GM12878 (cell line): ENCODE measurements at regions not wholly inside any gene's neighbourhood (a gene's known extent, or its start where the extent isn't known, plus 50 kb on each side); places are given as distances from the start of the nearest gene placed in this dataset.
"Not testable (repeated sequence)": the region's sequence is repeated elsewhere in the genome, so short reads cannot be mapped to it uniquely, and the experiment has no call there.

ENCODE experiments used
- ATAC-seq: fragments of 200-7000 bp; cut with Tn5 transposase; 3 replicates; pipeline ENCODE4 v1.9.1; 2020; ENCODE audit warnings: mild to moderate bottlenecking, moderate library complexity
- BruUV-seq: library from RNA; stranded (reverse); fragments of 400-500 nt; replicated peaks from 2 replicates; lab custom pipeline; 2021; lab: Mats Ljungman, UMichigan
- CTCF ChIA-PET: fragments of 300-600 bp; sonication (Branson Sonifier 250); formaldehyde crosslinking; extraction: SDS; loops from one replicate; lab custom pipeline; 2021; ENCODE audit warnings: inconsistent platforms; lab: Yijun Ruan, JAX
- POLR2A ChIA-PET: fragments of 350-600 bp; formaldehyde crosslinking; extraction: SDS; loops from one replicate; lab custom pipeline; 2021; ENCODE audit warnings: inconsistent platforms; lab: Charles Lee
- RAD21 ChIA-PET: fragments of 300-600 bp; sonication (Branson Sonifier 250); formaldehyde crosslinking; loops from one replicate; lab custom pipeline; 2023; ENCODE audit warnings: antibody characterized with exemption; ENCODE audit not compliant: unreplicated experiment; lab: Charles Lee
- SMC1A ChIA-PET: fragments of 300-600 bp; sonication (Branson Sonifier 250); formaldehyde crosslinking; loops from one replicate; lab custom pipeline; 2023; ENCODE audit not compliant: unreplicated experiment, uncharacterized antibody; lab: Charles Lee
- DNase-seq: peaks from one replicate; pipeline ENCODE4 v3.0.0-alpha.2; 2011; ENCODE audit warnings: low read depth, low spot score
- FAIRE-seq: peaks from 3 replicates; lab custom pipeline; 2011; peaks lifted over from hg19 to GRCh38; lab: Jason Lieb, UNC
- H2AFZ ChIP-seq: 2 replicates; pipeline ENCODE4 v1.6.0; 2011; ENCODE audit warnings: low read depth, low read length, control low read depth; ENCODE audit not compliant: control insufficient read depth
- H3K27ac ChIP-seq: 2 replicates; pipeline ENCODE4 v1.5.1; 2011; ENCODE audit warnings: control low read depth; ENCODE audit not compliant: control insufficient read depth, insufficient read depth
- H3K27me3 ChIP-seq, 2 experiments: replicated peaks in 1 of 2; 2 replicates each; pipeline versions ENCODE4 v1.6.0 to v1.6.1; 2011; ENCODE audit warnings: low read length in 1 of 2; ENCODE audit not compliant: control insufficient read depth in 2 of 2, insufficient read depth in 2 of 2
- H3K36me3 ChIP-seq, 2 experiments: 2 replicates each; pipeline ENCODE4 v1.5.1; 2011; ENCODE audit warnings: low read length in 1 of 2; ENCODE audit not compliant: control insufficient read depth in 2 of 2, insufficient read depth in 2 of 2
- H3K4me1 ChIP-seq: 2 replicates; pipeline ENCODE4 v1.6.1; 2011; ENCODE audit warnings: mild to moderate bottlenecking, low read length, moderate library complexity, mixed read lengths; ENCODE audit not compliant: control insufficient read depth, insufficient read depth
- H3K4me2 ChIP-seq: 2 replicates; pipeline ENCODE4 v1.6.0; 2011; ENCODE audit warnings: control low read depth; ENCODE audit not compliant: control insufficient read depth, insufficient read depth
- H3K4me3 ChIP-seq: fragments of 200-600 bp; sonication (generic); 2 replicates; pipeline ENCODE4 v1.5.1; 2016
- H3K79me2 ChIP-seq: 2 replicates; pipeline ENCODE4 v1.6.0; 2011; ENCODE audit warnings: low read length; ENCODE audit not compliant: control insufficient read depth, insufficient read depth
- H3K9ac ChIP-seq: 2 replicates; pipeline ENCODE4 v1.8.0; 2011; ENCODE audit warnings: low read length, control low read depth, mixed read lengths; ENCODE audit not compliant: control insufficient read depth, insufficient read depth
- H3K9me3 ChIP-seq: replicated peaks from 3 replicates; pipeline ENCODE4 v1.5.1; 2011; ENCODE audit warnings: mild to moderate bottlenecking, low read length; ENCODE audit not compliant: control insufficient read depth, insufficient read depth
- H4K20me1 ChIP-seq: 2 replicates; pipeline ENCODE4 v1.6.0; 2011; ENCODE audit not compliant: control insufficient read depth, insufficient read depth
- WGBS: methylation state at CpG from one replicate; pipeline ENCODE4 v1.1.6; 2016; ENCODE audit warnings: low lambda C conversion rate; ENCODE audit not compliant: insufficient replicate concordance, insufficient coverage; ENCODE audit errors: missing lambda C conversion rate; 5-methylcytosine and 5-hydroxymethylcytosine counted together
- in situ Hi-C: fragments of 300-500 bp; cut with MboI; formaldehyde crosslinking; loops from 9 replicates; pipeline ENCODE4 v1.14.3; 2018; ENCODE audit warnings: mixed read lengths
- intact Hi-C: fragments of 100-400 bp; cut with micrococcal nuclease; formaldehyde crosslinking; loops from one replicate; pipeline ENCODE4 v1.14.2; 2022; ENCODE audit not compliant: unreplicated experiment

- H4K20me1 ChIP-seq, H3K36me3 ChIP-seq, H3K79me2 ChIP-seq, ATAC-seq, POLR2A ChIA-PET, SMC1A ChIA-PET, H3K4me1 ChIP-seq, H3K4me3 ChIP-seq, H3K9ac ChIP-seq, RAD21 ChIA-PET, H3K9me3 ChIP-seq, H3K4me2 ChIP-seq, BruUV-seq, CTCF ChIA-PET, H2AFZ ChIP-seq, intact Hi-C loops, in situ Hi-C loops, H3K27me3 ChIP-seq, FAIRE-seq, H3K27ac ChIP-seq, DNase-seq: not testable (repeated sequence)
- 4% methylated on average over 2 of the region's 2 CpGs for whole genome bisulfite sequencing
These were observed 240.9 kb downstream of the TP53TG3F start for GRCh38 chr16:33700320-33700719.

DNA sequence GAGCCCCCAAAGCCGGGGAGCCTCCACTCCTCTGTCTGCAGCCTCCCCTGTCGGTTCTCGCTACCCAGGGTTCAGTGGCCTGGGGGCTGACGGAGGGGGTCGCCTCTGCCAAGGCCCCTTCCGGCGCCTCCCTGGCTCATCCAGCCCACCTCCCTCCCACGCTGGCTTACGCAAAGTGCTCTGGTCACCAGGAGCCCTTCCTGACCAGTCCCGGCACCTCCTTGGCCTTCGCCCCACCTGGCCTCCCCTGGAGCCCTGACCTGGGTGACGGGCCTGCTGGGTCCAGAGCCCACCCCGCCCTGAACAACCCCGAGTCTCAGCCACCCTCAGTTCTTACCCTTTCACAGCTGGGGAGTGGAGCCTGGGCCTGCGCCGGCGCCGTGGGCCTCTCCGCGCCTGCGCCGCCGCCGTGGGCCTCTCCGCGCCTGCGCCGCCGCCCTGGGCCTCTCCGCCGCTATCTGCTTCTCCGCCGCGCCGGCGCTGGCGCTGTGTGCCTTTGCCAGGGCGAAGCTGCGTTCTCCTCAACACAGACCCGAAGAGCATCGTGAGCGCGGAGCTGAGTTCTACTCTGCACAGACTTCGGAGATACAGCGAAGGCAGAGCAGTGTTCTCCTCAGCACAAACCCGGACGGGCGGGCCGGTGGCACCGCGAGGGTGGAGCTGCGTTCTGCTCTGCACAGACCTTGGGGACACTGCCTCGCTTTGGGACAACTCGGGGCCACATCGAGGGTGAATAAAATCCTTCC, 247.6 kb downstream of the TP53TG3F start:
- in situ Hi-C loops: not testable (repeated sequence)
- 75% methylated on average over 25 of the region's 55 CpGs for WGBS

DNA sequence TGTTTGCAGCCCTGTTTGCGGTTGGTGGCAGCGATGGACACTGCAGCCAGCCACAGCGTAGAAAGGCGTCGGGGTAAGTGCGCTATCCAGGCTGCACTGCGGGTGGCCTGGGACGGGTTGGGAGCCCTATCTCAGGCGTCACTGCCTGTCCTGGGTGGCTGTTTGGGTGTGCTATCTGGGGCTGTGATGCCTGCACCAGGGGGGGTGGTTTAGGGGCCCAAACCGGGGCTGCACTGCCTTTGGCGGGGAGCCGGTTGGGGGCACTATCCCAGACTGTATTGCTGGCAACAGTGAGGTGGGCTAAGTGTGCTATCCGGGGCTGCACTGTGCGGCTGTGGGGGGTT, 248.2 kb downstream of the TP53TG3F start:
- H4K20me1 ChIP-seq, H3K36me3 ChIP-seq, CTCF ChIA-PET, BruUV-seq, SMC1A ChIA-PET, H3K27me3 ChIP-seq, H3K4me2 ChIP-seq, intact Hi-C loops, H3K4me1 ChIP-seq, POLR2A ChIA-PET, DNase-seq, H3K4me3 ChIP-seq, H3K9me3 ChIP-seq, H2AFZ ChIP-seq, FAIRE-seq, RAD21 ChIA-PET, in situ Hi-C loops, H3K27ac ChIP-seq, ATAC-seq, H3K79me2 ChIP-seq, H3K9ac ChIP-seq: not testable (repeated sequence)
- WGBS: 59% methylated on average over 14 of the region's 14 CpGs

More for the DNA sequence above, 247.6 kb downstream of the TP53TG3F start:
- intact Hi-C loops, H3K4me1 ChIP-seq, RAD21 ChIA-PET, H2AFZ ChIP-seq, H3K36me3 ChIP-seq, H3K4me2 ChIP-seq, SMC1A ChIA-PET, H3K27me3 ChIP-seq, H3K79me2 ChIP-seq, ATAC-seq, CTCF ChIA-PET, DNase-seq, BruUV-seq, H3K9me3 ChIP-seq, FAIRE-seq, POLR2A ChIA-PET, H3K9ac ChIP-seq, H3K27ac ChIP-seq, H3K4me3 ChIP-seq, H4K20me1 ChIP-seq: not testable (repeated sequence)

- H3K4me1 ChIP-seq, ATAC-seq, CTCF ChIA-PET, in situ Hi-C loops, H3K9me3 ChIP-seq, H3K27me3 ChIP-seq, H4K20me1 ChIP-seq, H3K27ac ChIP-seq, FAIRE-seq, RAD21 ChIA-PET, H3K4me2 ChIP-seq, H3K9ac ChIP-seq, H3K36me3 ChIP-seq, H2AFZ ChIP-seq, POLR2A ChIA-PET, H3K4me3 ChIP-seq, H3K79me2 ChIP-seq, DNase-seq, BruUV-seq, SMC1A ChIA-PET, intact Hi-C loops: not testable (repeated sequence)
- WGBS: 40% methylated on average over 14 of the region's 16 CpGs
These were observed 250.7 kb downstream of the TP53TG3F start for GRCh38 chr16:33709856-33710695.
